Right ventricle myocardium inferior (tissue), 1 donor: ENCODE measurements at regions not wholly inside any gene's neighbourhood (a gene's known extent, or its start where the extent isn't known, plus 50 kb on each side); places are given as distances from the start of the nearest gene placed in this dataset.

Experiments
- ATAC-seq: fragments of 200-7000 bp; cut with Tn5 transposase; one replicate; pipeline ENCODE4 v1.9.1; 2020; ENCODE audit warnings: mild to moderate bottlenecking, moderate library complexity
- DNase-seq: peaks from one replicate; pipeline ENCODE4 v3.0.0; 2021; ENCODE audit errors: missing footprints
- intact Hi-C: fragments of 100-400 bp; cut with DNase I; formaldehyde crosslinking; loops from one replicate; pipeline ENCODE4 v1.11.0; 2022
- donor health status: DM: no; HTN: yes; CAD: no; lungs with severe emphysema.

DNA sequence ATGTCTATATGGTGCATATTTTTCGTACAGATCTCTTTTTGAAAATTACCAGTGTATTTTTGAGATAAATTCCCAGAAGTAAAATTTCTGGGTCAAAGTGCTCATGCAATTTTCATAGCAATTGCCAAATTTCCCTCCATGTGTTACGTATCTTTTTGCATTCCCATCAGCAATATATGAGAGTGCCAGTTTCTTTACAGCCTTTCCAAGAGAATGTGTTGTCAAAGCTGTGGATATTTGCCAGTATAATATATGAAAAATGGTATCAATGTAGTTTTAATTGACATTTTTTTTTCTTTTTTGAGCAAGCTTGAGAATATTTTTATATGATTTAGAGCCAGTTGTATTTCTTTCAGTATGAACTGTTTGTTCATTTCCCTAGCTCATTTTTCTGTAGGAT lies 399.0 kb upstream of the KLF12 start:
- no peak for DNase-seq
- ATAC-seq, result no peak
- intact Hi-C loops, result no loop called here

DNA sequence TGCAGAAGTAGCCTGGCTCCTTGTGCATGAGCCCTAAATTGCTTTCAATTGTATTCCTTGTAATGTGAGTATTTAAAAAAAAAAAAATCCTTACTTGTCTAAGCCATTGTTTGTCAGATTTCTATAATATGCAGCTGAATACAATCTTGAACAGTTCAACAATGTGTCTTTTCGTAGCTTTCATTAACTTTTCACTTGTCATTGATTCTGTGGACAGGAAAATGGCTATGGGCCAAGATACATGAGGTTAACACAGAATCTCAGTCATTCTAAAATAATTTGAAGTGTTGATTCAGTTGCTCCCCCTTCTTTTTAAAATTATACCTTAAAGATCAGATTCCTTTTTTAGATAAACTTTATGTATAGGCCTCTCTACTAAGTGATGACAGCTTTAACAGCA lies 395.8 kb upstream of the KLF12 start:
- ATAC-seq, result no peak
- no peak for DNase-seq
- intact Hi-C loops, result no loop called here

GRCh38 chr13:74528734-74529513 lies 394.7 kb upstream of the KLF12 start:
- ATAC-seq, result no peak
- intact Hi-C loops, result no loop called here
- DNase-seq, result no peak

GRCh38 chr13:74523057-74523456 lies 388.9 kb upstream of the KLF12 start:
- ATAC-seq (no peak), DNase-seq (no peak)
- intact Hi-C loops, result no loop called here

DNA sequence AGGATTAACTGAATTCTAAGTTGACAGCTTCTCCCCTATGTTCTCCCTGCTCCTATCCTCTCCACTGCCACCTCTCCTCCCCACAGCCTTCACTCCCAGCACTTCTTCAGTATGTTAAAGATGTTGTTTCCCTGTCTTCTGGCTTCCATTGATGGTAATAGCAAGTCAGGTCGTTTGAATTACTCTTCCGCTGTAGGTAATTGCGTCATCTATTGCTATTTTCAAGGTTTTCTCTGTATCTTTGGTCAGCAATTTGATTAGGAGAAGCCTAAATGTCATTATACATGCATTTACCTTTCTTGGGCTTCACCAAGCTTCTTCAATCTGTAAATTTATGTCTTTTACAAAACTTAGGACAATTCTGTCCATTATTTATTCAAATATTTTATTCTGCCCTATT lies 377.3 kb upstream of the KLF12 start:
- ATAC-seq (no peak), DNase-seq (no peak)
- intact Hi-C loops, result no loop called here

DNA sequence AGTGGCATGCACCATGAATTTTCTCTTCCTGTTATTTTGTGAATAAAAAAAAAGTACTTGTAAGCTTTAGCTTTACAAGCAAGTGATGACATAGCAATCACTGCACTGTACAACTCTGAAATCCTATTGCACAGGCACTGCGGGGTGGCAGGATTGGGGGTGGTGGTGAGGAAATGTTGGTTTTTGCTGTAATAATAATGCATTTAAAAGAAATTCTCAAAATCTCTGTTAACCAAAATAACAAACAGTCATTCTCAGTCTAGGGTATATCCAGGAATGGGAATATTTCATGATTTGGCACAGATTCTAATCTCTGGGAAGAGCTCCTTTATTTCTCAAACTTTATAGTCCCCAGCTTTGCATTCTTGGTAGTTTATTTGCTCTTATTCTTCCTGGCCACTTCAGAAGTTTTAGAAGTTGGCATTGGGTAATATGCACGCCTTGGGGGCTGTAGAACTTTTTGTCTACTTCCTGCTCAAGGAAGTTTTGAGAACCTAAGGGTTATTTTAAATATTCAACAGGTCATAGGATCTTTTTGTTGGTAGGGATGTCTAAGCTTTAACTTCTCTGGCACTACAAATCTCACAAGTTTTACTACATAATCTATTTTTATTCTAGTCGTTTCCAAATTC lies 353.0 kb upstream of the KLF12 start:
- intact Hi-C loops, result no loop called here
- DNase-seq (peak; percentile 30), ATAC-seq (no peak)

- no peak for ATAC-seq
- no peak for DNase-seq
- intact Hi-C loops, result no loop called here
Observed at GRCh38 chr13:74485757-74486156, 351.6 kb upstream of the KLF12 start.

DNA sequence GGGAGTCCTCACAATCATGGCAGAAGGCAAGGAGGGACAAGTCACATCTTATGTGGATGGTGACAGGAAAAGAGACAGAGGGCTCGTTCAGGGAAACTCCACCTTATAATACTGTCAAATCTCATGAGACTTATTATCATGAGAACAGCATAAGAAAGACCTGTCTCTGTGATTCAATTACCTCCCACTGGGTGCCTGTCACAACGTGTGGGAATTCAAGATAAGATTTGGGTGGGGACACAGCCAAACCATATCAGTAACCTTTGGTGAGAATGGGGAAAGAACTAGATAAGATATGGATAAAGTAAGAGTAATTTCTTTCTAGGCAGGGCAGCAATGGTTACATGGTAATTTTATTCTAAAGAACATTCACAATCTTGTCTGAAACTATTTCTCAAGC lies 344.9 kb upstream of the KLF12 start:
- intact Hi-C loops, result no loop called here
- DNase-seq (no peak), ATAC-seq (no peak)

DNA sequence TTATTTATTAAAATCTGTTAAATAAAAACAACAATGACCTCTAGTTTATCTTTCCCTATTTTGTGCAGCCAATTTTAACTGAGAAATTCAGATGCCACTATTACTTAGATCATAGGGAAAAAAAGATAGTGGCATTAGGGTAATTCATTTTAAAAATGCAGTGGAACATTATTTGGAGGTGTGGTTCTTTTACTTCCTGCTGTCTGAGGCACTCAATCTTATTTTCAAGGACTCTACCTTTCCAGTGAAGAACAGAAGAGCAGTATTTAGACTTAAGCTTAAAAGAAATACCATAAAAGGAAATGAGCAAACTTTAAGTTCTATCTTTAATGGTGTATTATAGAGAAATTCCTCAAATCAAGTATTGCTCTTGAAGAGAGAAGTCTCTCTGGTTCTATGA lies 342.6 kb upstream of the KLF12 start:
- ATAC-seq, result no peak
- intact Hi-C loops, result no loop called here
- DNase-seq, result no peak

DNA sequence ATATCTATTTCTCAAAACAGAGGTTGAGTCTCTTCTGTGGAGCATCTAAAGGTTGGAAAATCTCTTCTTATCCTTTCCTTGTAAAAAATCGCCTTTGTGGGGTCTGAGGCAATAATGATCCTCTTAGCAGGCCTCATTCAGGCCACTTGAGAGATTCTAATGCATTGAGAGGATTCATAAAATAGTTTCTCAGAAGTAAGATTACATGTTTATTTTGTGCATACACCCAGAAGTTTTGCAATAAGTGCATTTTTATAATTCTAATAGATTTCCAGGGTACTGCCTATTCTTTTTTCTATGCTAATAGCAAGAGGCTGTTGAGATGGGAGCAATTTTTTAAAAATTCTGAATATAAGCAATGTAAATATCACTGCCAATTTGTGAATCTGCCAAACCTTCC lies 342.2 kb upstream of the KLF12 start:
- ATAC-seq, result no peak
- DNase-seq, result no peak
- intact Hi-C loops, result no loop called here

GRCh38 chr13:74466864-74467263 lies 332.7 kb upstream of the KLF12 start:
- intact Hi-C loops, result no loop called here
- DNase-seq, result no peak
- no peak for ATAC-seq

GRCh38 chr13:74466020-74466419 lies 331.8 kb upstream of the KLF12 start:
- intact Hi-C loops, result no loop called here
- ATAC-seq, result no peak

DNA sequence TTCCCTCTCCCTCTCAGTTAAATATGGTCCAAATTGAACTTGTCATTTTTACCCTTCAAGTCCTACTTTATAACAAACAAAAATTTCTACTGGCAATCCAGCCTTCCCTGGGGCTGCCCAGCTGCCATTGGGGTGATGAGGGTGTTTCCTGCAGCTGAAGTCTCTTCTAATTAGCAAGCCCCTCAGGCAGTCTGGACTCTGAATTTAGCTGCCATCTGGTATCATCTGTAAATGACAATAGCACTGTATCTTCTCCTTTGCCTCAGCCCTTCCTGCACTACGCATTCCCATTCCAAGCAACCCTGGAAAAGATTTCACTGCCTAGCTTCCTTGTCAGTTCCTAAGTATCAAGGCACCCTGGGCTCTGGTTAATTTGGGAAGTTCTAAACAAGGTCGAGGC lies 331.1 kb upstream of the KLF12 start:
- DNase-seq, result no peak
- intact Hi-C loops, result no loop called here
- ATAC-seq, result no peak

More at GRCh38 chr13:74466020-74466419, 331.8 kb upstream of the KLF12 start:
- no peak for DNase-seq

DNA sequence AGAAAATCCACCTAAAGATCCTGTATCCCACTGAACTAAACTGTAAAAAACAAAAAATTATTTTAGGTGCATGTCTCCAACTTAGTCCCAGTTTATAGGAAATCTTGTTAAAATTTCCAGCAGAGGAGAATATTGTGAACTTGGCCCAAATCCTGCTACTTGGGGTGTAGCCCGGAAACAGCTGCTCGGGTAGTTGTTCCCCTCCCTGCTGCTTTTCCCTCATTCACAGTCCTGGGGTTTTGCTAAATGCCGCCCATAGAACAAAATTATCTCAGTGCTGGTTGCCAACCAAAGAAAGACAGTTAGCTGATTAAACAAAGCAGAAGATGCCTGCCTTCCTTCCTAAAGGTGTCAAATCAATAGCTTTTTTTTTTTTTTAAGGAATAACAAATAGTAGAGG lies 330.5 kb upstream of the KLF12 start:
- intact Hi-C loops, result no loop called here
- peak; percentile 50 for ATAC-seq
- no peak for DNase-seq

GRCh38 chr13:74461011-74461410 lies 326.8 kb upstream of the KLF12 start:
- ATAC-seq (no peak), DNase-seq (no peak)
- intact Hi-C loops, result no loop called here

DNA sequence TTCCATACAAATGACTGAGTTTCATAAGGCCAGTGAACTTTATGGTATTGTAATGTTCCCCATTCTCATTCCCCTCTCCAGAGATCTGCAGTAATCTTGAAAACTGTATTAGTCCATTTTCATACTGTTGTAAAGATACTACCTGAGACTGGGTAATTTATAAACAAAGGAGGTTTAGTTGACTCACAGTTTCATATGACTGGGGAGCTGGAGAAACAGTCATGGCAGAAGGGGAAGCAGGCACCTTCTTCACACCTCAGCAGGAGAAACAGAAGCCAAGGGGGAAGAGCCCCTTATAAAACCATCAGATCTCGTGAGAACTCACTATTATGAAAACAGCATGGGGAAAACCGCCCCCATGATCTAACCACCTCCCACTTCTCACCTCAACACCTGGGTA lies 318.7 kb upstream of the KLF12 start:
- ATAC-seq, result no peak
- intact Hi-C loops, result no loop called here

DNA sequence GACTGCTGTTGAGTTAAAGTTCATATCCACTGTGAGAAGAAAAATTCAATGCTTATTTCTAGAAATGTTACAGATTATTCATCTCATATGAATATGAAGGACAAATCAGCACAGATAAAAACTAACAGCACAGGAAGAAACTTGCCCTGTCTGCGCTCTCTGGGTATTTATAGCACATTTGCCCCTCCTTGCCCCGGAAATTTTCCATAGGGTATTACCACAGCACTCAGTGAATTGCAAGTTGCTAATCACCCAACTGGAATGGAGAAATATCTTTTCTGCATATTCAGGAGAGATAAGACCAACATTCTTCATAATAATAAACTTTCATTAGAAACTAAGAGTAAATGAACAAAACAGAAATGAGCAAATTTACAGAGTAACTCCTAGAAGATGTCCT lies 318.0 kb upstream of the KLF12 start:
- no peak for ATAC-seq
- no peak for DNase-seq
- intact Hi-C loops, result no loop called here

More for the DNA sequence above, 318.7 kb upstream of the KLF12 start:
- no peak for DNase-seq

DNA sequence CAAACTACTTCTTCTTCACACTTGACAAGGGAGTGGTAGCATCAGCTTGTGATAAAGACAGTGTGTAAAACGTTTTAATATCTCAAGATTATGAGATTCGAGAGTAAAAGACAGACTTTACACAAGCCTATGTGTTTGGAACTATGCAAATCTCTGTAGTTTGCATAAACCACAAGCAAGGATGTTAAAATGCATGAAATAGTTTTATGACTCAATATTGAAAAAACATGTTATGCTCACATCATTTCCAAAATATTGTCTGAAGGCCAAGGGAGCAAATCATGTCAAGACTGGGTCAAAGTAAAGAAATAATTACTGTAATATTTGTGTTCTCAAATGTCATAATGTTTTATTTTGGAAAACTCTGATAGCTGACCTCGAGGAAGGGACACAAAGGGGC lies 316.8 kb upstream of the KLF12 start:
- DNase-seq (no peak), ATAC-seq (no peak)
- intact Hi-C loops, result no loop called here

- ATAC-seq, result no peak
- no peak for DNase-seq
- intact Hi-C loops, result no loop called here
Observed at GRCh38 chr13:74450525-74450845, 316.3 kb upstream of the KLF12 start.

- intact Hi-C loops, result no loop called here
- ATAC-seq, result no peak
Observed at GRCh38 chr13:74449811-74450524, 315.8 kb upstream of the KLF12 start.

More at GRCh38 chr13:74449811-74450524, 315.8 kb upstream of the KLF12 start:
- no peak for DNase-seq
